Endothelial cell of umbilical vein (primary cell): ENCODE measurements at regions not wholly inside any gene's neighbourhood (a gene's known extent, or its start where the extent isn't known, plus 50 kb on each side); places are given as distances from the start of the nearest gene placed in this dataset.

Source experiments
- BruUV-seq: library from RNA; stranded (reverse); fragments of 400-500 nt; replicated peaks from 2 replicates; lab custom pipeline; 2021; lab: Mats Ljungman, UMichigan
- CTCF ChIA-PET: fragments of 300-600, 350-600 bp; sonication (Branson Sonifier 250); formaldehyde crosslinking; loops from one replicate; lab custom pipeline; 2021; ENCODE audit warnings: antibody characterized with exemption, inconsistent platforms; lab: Charles Lee
- POLR2A ChIA-PET: fragments of 300-600, 350-600 bp; sonication (Branson Sonifier 250); formaldehyde crosslinking; loops from one replicate; lab custom pipeline; 2021; ENCODE audit warnings: antibody characterized with exemption, inconsistent platforms; lab: Charles Lee
- DNase-seq: peaks from one replicate; pipeline ENCODE4 v3.0.0-alpha.2; 2011; ENCODE audit warnings: low read depth, low spot score
- FAIRE-seq: peaks from 2 replicates; lab custom pipeline; 2011; peaks lifted over from hg19 to GRCh38; lab: Jason Lieb, UNC
- H2AFZ ChIP-seq: 2 replicates; pipeline ENCODE4 v1.6.0; 2012; ENCODE audit warnings: low read depth, low read length, control low read depth, inconsistent platforms
- H3K27ac ChIP-seq: 2 replicates; pipeline ENCODE4 v1.5.1; 2011; ENCODE audit warnings: low read depth, mild to moderate bottlenecking, control low read depth, low read length, moderate library complexity; ENCODE audit not compliant: insufficient read depth
- H3K27me3 ChIP-seq, 2 experiments: 2 replicates each; pipeline versions ENCODE4 v1.6.0 to v1.6.1; 2011; ENCODE audit warnings: low read length in 2 of 2, mixed read lengths in 1 of 2; ENCODE audit not compliant: control insufficient read depth in 2 of 2, insufficient read depth in 2 of 2
- H3K36me3 ChIP-seq, 2 experiments: 2 replicates in 1 of 2; 3 replicates in 1 of 2; pipeline ENCODE4 v1.5.1; 2011; ENCODE audit warnings: low read length in 2 of 2, mild to moderate bottlenecking in 1 of 2, moderate library complexity in 1 of 2; ENCODE audit not compliant: control insufficient read depth in 2 of 2, insufficient read depth in 2 of 2; ENCODE audit errors: extremely low read depth in 1 of 2
- H3K4me1 ChIP-seq: 3 replicates; pipeline ENCODE4 v1.5.1; 2011; ENCODE audit warnings: mild to moderate bottlenecking, low read length; ENCODE audit not compliant: control insufficient read depth, insufficient read depth; ENCODE audit errors: extremely low read depth
- H3K4me2 ChIP-seq: 2 replicates; pipeline ENCODE4 v1.6.1; 2011; ENCODE audit warnings: low read length, control low read depth, mixed read lengths; ENCODE audit not compliant: insufficient read depth
- H3K4me3 ChIP-seq, 3 experiments: fragments of 200-600 bp in 1 of 3; sonication (generic), shearing (Covaris generic) in 1 of 3; replicated peaks in 1 of 3; 2 replicates each; pipeline ENCODE4 v1.5.1; 2011 to 2016; ENCODE audit warnings: control low read depth in 3 of 3, low read length in 3 of 3, mild to moderate bottlenecking in 2 of 3, inconsistent platforms in 1 of 3, low read depth in 1 of 3, moderate library complexity in 1 of 3; ENCODE audit not compliant: insufficient read depth in 1 of 3
- H3K79me2 ChIP-seq: 2 replicates; pipeline ENCODE4 v1.6.0; 2012; ENCODE audit warnings: low read length, inconsistent platforms; ENCODE audit not compliant: control insufficient read depth, insufficient read depth
- H3K9ac ChIP-seq: replicated peaks from 2 replicates; pipeline ENCODE3; 2011; ENCODE audit warnings: low read length, control low read depth; ENCODE audit not compliant: insufficient read depth; ENCODE audit errors: extremely low read depth
- H3K9me1 ChIP-seq: replicated peaks from 3 replicates; pipeline ENCODE4 v1.6.0; 2011; ENCODE audit warnings: mild to moderate bottlenecking, low read length; ENCODE audit not compliant: control insufficient read depth, insufficient read depth; ENCODE audit errors: extremely low read depth
- H3K9me3 ChIP-seq: replicated peaks from 2 replicates; pipeline ENCODE4 v1.5.1; 2012; ENCODE audit warnings: low read length, inconsistent platforms; ENCODE audit not compliant: control insufficient read depth, insufficient read depth
- H4K20me1 ChIP-seq: replicated peaks from 2 replicates; pipeline ENCODE3; 2011; ENCODE audit warnings: mild to moderate bottlenecking, low read length; ENCODE audit not compliant: control insufficient read depth, insufficient read depth; ENCODE audit errors: extremely low read depth
- EZH2 ChIP-seq: IDR thresholded peaks from 2 replicates; pipeline ENCODE4 v1.6.1; 2012; ENCODE audit warnings: borderline replicate concordance, low read depth, mild to moderate bottlenecking, moderate library complexity, low read length, inconsistent platforms; ENCODE audit not compliant: severe bottlenecking
- FOS ChIP-seq: IDR thresholded peaks from 2 replicates; pipeline ENCODE4 v1.6.1; 2011; ENCODE audit warnings: mild to moderate bottlenecking, low read length, moderate library complexity, borderline replicate concordance; ENCODE audit not compliant: insufficient read depth
- JUN ChIP-seq: IDR thresholded peaks from 2 replicates; pipeline ENCODE4 v1.6.1; 2011; ENCODE audit warnings: borderline replicate concordance, low read depth; ENCODE audit not compliant: insufficient read length, insufficient read depth
- MYC ChIP-seq: IDR thresholded peaks from one replicate; pipeline ENCODE4 v1.6.1; 2011; ENCODE audit warnings: mild to moderate bottlenecking, low read depth, low read length
- POLR2A ChIP-seq: IDR thresholded peaks from 2 replicates; pipeline ENCODE4 v1.6.1; 2012; ENCODE audit warnings: low read depth, mild to moderate bottlenecking, control low read depth, low read length
- POLR2AphosphoS5 ChIP-seq: IDR thresholded peaks from 2 replicates; pipeline ENCODE4 v1.6.1; 2012; ENCODE audit warnings: low read depth, mild to moderate bottlenecking, control low read depth, low read length, moderate library complexity; ENCODE audit not compliant: insufficient read depth
- dilution Hi-C: fragments of 300-500 bp; cut with MboI; formaldehyde crosslinking; loops from one replicate; pipeline ENCODE4 v1.15.0; 2019; ENCODE audit warnings: low sequenced_read_pairs; ENCODE audit not compliant: extremely low pct_ligation_motif_present
- intact Hi-C: fragments of 100-400 bp; cut with micrococcal nuclease; formaldehyde crosslinking; loops from one replicate; pipeline ENCODE4 v1.10.0; 2022
- TF ChIP-seq, protein P1 (sequence below), 2 donors: IDR thresholded peaks; 1 replicate in 1 of 2; 2 replicates in 1 of 2; pipeline ENCODE4 v1.5.1; 2011; ENCODE audit warnings: low read length in 2 of 2, mild to moderate bottlenecking in 2 of 2, moderate library complexity in 2 of 2, control low read depth in 1 of 2, inconsistent platforms in 1 of 2, low read depth in 1 of 2; ENCODE audit not compliant: insufficient read depth in 1 of 2; ENCODE audit errors: extremely low read depth in 1 of 2

- no peak overlapping the region for H3K4me3 ChIP-seq
- CTCF ChIA-PET = no interaction called here
- H3K36me3 ChIP-seq = no peaks in the 10 kb centered on the region
- intact Hi-C loops = no loop called here
- H3K27me3 ChIP-seq = no peaks in the 10 kb centered on the region
- POLR2A ChIA-PET = no interaction called here
- no peak overlapping the region for H2AFZ ChIP-seq
- H3K27ac ChIP-seq = no peak overlapping the region
- TF ChIP-seq JUN (no peak), MYC (no peak), POLR2A (no peak), POLR2AphosphoS5 (no peak), FOS (no peak)
- TF ChIP-seq, protein P1, sequence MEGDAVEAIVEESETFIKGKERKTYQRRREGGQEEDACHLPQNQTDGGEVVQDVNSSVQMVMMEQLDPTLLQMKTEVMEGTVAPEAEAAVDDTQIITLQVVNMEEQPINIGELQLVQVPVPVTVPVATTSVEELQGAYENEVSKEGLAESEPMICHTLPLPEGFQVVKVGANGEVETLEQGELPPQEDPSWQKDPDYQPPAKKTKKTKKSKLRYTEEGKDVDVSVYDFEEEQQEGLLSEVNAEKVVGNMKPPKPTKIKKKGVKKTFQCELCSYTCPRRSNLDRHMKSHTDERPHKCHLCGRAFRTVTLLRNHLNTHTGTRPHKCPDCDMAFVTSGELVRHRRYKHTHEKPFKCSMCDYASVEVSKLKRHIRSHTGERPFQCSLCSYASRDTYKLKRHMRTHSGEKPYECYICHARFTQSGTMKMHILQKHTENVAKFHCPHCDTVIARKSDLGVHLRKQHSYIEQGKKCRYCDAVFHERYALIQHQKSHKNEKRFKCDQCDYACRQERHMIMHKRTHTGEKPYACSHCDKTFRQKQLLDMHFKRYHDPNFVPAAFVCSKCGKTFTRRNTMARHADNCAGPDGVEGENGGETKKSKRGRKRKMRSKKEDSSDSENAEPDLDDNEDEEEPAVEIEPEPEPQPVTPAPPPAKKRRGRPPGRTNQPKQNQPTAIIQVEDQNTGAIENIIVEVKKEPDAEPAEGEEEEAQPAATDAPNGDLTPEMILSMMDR (IDR thresholded peaks at IDR 0.05; ENCODE audit: extremely low read depth in 1 of 2, insufficient read depth in 1 of 2, low read depth in 1 of 2, low read length in 2 of 2) = no peak
- no peak for DNase-seq
- no peaks in the 10 kb centered on the region for H4K20me1 ChIP-seq
- no peaks in the 10 kb centered on the region for H3K4me1 ChIP-seq
- dilution Hi-C loops = no loop called here
- FAIRE-seq = no peak
- no peak overlapping the region for H3K9ac ChIP-seq
- no peaks in the 10 kb centered on the region for H3K79me2 ChIP-seq
- no peaks in the 10 kb centered on the region for H3K9me1 ChIP-seq
- BruUV-seq = no TSS peak
- peaks cover 2% of the 10 kb centered on the region for H3K9me3 ChIP-seq
- H3K4me2 ChIP-seq = no peak overlapping the region
These were observed 434.7 kb downstream of the EIPR1 start for GRCh38 chr2:2942906-2943305.

DNA sequence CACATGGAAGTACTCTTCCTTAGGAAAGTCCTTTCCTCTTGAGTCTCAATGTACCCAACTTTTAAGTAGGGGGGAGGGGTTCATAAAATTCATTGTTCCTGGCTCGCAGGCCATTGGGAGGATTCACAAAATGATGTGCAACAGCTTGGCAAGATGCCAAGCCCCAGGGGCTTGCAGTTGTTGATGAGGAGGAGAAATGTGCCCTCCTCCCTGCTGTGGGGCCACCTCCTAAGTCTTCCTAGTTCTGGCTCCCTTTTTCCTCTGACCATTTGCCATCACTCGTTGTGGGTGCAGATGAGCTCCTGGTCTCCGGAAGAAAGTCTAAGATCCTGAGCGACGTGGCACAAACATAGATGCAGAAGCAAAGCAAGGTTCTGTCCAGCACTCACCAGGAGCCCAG lies 435.4 kb downstream of the EIPR1 start:
- Histone ChIP-seq H3K4me3 (no peak overlapping the region), H3K9me3 (peaks cover 2% of the 10 kb centered on the region), H3K27me3 (no peaks in the 10 kb centered on the region), H3K36me3 (no peaks in the 10 kb centered on the region), H3K9me1 (no peaks in the 10 kb centered on the region), H3K27ac (no peak overlapping the region), H4K20me1 (no peaks in the 10 kb centered on the region), H3K79me2 (no peaks in the 10 kb centered on the region), H3K9ac (no peak overlapping the region), H3K4me2 (no peak overlapping the region), H2AFZ (no peak overlapping the region), H3K4me1 (no peaks in the 10 kb centered on the region)
- ChIA-PET CTCF (no interaction called here), POLR2A (no interaction called here)
- TF ChIP-seq MYC (no peak), EZH2 (no peak), FOS (no peak)
- TF ChIP-seq, protein P1 (IDR thresholded peaks at IDR 0.05; ENCODE audit: extremely low read depth in 1 of 2, insufficient read depth in 1 of 2, low read depth in 1 of 2, low read length in 2 of 2) = no peak
- no peak for DNase-seq
- BruUV-seq = no TSS peak
- FAIRE-seq = no peak
- dilution Hi-C loops = no loop called here
- intact Hi-C loops = no loop called here
